Adipose tissue (tissue), 3 donors: ENCODE measurements at regions not wholly inside any gene's neighbourhood (a gene's known extent, or its start where the extent isn't known, plus 50 kb on each side); places are given as distances from the start of the nearest gene placed in this dataset.

Experiments
- H3K27ac ChIP-seq: one replicate; pipeline ENCODE4 v1.5.1; 2013; ENCODE audit warnings: low read depth, low read length
- WGBS, 3 donors: extraction: QIAGEN DNeasy Blood & Tissue Kit; methylation state at CpG; one replicate each; pipeline ENCODE4 v1.1.7; 2013; 5-methylcytosine and 5-hydroxymethylcytosine counted together
- donor health status: healthy with polysubstance abuse.
- donor health status: Bipolar disorder and iron deficiency.
- donor health status: healthy.

DNA sequence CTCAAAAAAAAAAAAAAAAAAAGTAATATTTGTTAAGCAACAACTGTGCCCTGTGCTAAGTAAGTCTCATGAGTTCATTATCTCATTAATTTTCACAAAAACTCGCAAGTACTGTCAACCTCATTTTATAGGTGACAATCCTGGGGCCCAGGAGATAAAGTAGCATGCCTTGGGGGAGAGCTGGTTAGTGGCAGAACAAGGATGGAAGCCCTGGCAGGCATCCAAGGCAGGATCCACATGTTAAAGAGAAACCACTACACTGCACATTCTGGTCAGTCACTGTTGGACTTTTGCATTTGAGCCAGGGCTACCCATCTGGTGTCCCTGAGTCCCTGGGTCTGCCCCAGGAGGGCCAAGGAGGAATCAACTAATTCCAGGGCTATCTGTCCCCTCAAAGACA, 54.6 kb downstream of the ZFP36L2 start:
- no peak overlapping the region for H3K27ac ChIP-seq

DNA sequence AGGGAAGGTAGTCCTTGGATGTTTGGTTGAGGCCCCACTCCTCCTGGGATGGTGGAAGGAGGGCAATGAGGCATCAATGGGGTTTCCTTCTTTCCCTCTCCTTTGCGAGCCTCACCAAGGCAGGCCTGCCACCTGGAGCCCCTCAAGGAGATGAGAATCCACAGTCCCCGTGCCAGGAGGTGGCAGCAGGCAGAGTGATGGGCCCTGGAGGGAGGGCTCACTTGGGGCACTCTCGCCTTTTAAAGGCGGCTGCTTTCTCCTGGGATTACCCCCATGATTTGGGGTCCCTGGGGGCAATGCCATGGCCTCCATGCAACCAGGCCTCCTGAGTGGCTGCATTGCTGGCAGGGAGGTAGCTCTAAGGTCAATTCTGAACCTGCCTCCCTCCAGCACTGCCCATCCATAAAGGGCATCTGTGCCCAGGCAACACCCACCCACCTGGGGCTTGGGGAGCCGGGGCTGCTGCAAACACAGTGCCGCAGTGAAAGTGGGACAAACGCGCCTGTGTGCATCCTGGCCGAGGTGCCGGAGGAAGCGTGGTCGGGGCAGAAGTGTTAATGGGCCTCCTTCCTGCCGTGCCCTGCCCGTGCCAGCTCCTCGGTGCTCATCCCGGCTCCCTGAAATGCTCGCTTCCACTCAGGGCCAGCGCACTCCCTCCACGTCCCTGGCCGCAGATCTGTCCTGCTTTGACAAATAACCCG, 55.9 kb downstream of the ZFP36L2 start:
- H3K27ac ChIP-seq: no peak overlapping the region
- WGBS, 3 donors: 54 to 92% (median 69%) methylated on average over 21 of the region's 21 CpGs

More for the DNA sequence above, 54.6 kb downstream of the ZFP36L2 start:
- 41 to 55% (median 45%) methylated on average over 1 of the region's 1 CpG for WGBS, 3 donors

DNA sequence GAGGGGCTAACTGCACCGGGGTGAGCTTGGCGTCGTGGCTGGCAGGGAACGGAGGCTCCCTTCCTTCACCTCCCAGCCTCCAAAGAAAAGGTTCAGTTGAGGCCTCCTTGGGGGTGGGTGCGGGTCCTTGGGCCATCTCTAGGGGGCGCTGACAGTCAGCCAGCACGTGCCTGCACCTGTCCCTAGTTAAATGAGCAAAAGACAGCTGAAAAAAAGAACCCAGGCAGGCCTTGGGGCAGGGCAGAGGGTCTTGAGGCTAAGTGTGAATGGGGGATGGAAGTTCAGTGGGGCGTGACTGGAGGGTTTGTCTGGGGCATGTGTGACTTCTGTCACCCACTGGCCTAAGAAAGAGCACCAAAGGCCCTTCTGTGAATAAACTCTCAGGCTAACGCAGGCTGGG, 56.4 kb downstream of the ZFP36L2 start:
- 51 to 75% (median 64%) methylated on average over 9 of the region's 9 CpGs for WGBS, 3 donors
- no peak overlapping the region for H3K27ac ChIP-seq

DNA sequence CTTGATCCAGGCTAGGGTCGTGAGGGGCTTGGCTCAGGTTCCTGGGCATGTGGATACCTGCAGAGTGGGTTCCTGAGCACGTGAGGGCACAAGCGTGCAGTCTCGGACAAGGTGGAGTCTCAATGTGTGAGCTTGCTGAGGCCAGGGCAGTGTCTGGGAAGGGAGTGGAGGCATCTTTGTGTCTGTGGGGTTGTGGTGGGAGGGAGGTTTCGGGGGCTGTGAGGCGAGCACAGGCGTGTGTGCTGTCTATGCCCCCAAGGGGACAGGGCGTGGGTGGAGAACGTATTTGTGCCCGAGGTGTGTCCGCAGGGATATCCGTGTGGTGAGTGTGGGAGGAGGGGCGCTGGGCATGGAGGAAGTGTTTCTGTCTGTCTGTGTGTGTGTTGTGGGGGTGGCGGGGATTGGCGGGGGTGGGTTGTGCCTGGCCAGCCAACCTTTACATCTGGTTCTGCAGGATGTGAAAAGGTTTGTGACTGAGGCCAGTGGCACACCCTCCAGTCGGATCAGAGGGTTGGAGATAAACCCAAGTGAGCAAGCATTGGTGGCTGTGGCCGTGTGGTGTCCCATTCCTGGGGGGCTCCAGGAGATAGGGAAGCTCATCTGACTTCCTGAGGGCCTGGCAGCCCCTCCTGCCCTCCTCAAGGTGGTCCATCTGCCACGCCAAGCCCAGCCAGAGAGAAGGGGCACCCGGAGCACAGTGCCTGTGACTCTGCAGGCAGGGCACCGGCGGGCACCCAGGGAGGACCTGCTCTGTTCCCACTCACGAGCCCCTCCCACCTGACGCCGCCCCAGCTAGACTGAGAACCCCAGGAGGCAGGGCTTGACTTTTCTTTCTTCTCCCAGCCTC, 57.1 kb downstream of the ZFP36L2 start:
- WGBS, 3 donors: 38 to 62% (median 57%) methylated on average over 23 to 24 of the region's 24 CpGs

GRCh38 chr2:43168016-43168369, 58.4 kb downstream of the ZFP36L2 start:
- no peak overlapping the region for H3K27ac ChIP-seq
- 97 to 100% (median 100%) methylated on average over 1 of the region's 1 CpG for WGBS, 3 donors

More for the DNA sequence above, 57.1 kb downstream of the ZFP36L2 start:
- H3K27ac ChIP-seq: no peak overlapping the region

DNA sequence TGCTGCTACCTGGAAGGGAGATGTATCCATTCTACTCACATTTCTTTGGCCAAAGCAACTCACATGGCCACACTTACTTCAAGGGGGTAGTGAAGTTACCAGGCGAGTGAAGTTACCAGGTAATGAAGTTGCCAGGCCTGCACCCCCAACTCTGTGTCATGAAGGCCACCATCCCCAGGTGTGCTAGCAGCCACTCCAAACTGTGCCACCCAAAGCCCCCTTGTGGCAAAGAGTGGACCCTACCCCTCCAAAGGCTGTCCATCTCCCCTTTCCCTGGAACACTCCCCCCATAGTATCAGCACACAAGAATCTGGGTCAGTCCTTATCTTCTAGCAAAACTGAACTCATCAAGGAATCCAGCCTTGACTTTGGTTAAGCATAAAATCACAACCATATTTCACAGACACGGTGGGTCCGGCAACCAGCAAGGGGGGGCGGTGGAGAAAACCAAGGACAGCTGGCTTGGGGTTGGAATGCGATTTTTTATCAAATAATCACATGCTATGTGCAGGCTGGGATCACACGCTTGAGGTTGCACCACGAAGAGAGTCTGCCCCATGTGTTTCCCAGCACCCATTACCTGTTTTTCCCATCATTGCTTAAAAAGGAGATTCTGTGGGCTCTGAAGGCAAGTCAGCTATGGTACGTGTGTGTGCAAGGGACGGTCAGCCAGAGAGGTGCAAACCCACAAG, 60.9 kb downstream of the ZFP36L2 start:
- 69 to 87% (median 86%) methylated on average over 9 of the region's 9 CpGs for WGBS, 3 donors

DNA sequence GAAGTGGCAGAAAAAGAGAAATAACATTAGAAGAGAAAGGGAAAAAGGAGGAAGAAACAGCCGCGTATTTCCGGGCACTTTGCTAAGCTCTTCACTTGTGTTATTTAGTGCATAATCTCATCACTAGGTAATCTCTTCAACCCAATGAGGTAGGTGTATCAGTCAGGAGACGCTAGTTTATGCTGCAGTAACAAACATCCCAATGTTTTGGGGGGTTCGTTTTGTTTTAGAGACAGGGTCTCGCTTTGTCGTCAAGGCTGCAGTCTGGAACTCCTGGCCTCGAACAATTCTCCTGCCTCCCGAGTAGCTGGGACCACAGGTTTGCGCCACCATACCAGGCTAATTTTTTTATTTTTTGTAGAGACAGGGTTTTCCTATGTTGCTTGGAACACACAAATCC, 61.7 kb downstream of the ZFP36L2 start:
- 90 to 97% (median 92%) methylated on average over 10 of the region's 10 CpGs for WGBS, 3 donors
- no peak overlapping the region for H3K27ac ChIP-seq

More for the DNA sequence above, 60.9 kb downstream of the ZFP36L2 start:
- no peak overlapping the region for H3K27ac ChIP-seq

DNA sequence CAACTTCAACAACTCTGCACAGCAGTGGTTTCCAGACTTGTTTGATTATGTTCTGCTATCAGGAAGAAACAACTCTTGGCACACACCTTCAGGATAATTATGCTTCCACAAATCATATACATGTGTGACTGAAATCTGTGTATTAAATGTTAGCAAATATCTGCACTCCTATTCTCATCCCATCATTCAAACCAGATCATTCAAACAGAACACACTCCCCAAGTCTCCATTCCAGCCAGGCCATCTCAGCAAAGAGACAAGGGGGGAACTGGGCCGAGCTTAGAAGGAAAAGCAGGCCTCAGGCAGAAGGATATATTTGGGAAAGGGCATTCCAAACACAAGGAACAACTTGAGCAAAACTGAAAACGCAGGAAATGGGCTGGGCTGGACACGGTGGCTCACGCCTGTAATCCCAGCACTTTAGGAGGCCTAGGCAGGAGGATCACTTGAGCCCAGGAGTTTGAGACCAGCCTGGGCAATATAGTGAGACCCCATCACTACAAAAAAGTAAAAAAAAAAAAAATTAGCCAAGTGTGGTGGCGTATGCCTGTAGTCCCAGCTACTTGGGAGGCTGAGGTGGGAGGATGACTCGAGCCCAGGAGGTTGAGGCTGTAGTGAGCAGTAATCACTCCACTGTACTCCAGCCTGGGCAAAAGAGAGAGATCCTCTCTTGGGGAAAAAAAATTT, 62.7 kb downstream of the ZFP36L2 start:
- no peak overlapping the region for H3K27ac ChIP-seq
- 80 to 89% (median 86%) methylated on average over 6 of the region's 6 CpGs for WGBS, 3 donors

- WGBS, 3 donors: 89 to 98% (median 93%) methylated on average over 4 of the region's 4 CpGs
- H3K27ac ChIP-seq: no peak overlapping the region
These were observed 64.0 kb downstream of the ZFP36L2 start for GRCh38 chr2:43162511-43162776.

GRCh38 chr2:43161650-43162510, 64.5 kb downstream of the ZFP36L2 start:
- H3K27ac ChIP-seq: no peak overlapping the region
- WGBS, 3 donors: 29 to 94% (median 90%) methylated on average over 15 of the region's 15 CpGs

- no peak overlapping the region for H3K27ac ChIP-seq
- WGBS, 3 donors: 65 to 90% (median 82%) methylated on average over 5 of the region's 5 CpGs
These were observed 65.6 kb downstream of the ZFP36L2 start for GRCh38 chr2:43160778-43161177.

DNA sequence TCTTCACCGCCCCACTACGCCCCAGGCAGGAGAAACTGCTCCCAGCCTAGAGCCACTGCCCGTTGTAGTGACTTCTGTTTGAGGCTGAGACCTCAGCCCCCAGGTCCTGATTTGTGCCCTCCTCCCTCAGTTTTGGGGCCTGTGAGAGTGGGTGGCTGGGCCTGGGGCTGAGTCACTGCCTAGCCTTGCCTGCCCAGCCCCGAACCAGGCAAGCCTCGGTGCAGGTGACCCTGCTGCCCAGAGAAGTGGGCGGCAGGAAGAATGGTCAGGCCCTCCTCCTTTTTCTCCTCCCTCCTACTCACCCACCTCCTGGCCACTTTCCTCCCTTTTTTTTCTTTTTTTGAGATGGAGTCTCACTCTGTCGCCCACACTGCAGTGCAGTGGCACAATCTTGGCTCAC, 66.6 kb downstream of the ZFP36L2 start:
- 74 to 85% (median 83%) methylated on average over 7 of the region's 7 CpGs for WGBS, 3 donors
- H3K27ac ChIP-seq: no peak overlapping the region

DNA sequence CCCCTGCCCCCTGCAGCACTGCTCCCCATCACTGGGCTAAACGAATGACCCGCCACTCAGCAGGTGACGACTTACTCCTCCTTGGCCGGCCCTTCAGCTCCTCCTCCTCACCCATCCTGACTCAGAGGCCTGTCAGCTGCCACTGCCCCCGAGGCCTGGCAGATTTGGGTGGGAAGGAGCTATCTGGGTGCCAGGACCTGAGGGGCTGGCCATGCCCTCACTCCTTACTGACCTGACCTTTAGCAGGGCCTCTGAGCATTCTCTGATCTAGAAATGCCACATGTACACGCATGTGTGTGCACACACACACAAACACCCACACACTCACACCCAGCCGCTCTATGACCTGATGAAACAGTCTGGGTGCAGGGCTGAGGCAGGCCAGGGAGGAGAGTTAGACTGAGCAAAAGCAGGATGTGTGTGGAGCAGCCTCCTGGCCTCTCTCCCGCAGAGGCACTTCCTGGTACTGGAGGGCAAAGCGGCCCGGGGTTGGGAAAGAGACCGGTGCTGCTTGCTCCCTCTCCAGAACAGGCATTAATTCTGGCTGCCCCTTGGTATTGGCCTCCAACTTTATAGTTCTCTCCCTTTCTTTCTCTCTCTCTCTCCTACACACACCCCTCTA, 68.0 kb downstream of the ZFP36L2 start:
- no peak overlapping the region for H3K27ac ChIP-seq
- WGBS, 3 donors: 30 to 40% (median 36%) methylated on average over 11 of the region's 11 CpGs

DNA sequence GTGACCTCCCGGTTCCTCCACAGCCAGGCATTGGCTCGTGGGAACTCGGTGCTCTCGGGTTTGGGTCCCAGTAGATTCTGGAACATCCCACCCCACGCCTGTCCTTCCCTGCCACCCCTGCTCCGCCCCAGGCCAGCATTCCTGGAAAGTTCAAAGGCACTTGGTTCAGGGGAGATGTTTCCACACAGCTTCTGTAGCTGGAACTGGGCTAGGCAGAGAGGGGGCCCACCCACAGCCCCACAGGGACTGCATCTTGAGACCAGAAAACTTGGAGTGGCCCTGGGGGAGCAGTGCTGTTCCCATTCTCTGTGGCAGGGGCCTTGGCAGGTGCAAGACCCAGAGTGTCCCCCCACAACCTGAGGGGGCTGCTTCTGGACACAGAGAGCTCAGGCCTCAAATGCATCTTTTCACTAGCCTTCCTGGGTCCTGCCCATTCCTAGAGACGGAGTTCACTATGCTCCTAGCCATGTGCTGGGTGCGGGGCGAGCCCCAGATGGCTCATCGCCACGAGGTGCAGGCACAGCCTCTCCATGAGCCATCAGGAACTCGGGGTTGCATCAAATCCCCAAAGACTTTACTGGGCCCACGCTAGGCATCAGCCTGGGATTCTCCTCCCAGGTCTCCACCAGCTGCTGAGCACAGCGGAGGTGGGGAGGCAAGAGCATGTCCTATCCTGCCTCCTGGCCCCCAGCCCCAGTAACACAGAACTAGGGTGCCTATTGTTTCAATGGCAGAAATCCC, 68.7 kb downstream of the ZFP36L2 start:
- 69 to 92% (median 82%) methylated on average over 14 of the region's 14 CpGs for WGBS, 3 donors
- no peak overlapping the region for H3K27ac ChIP-seq

DNA sequence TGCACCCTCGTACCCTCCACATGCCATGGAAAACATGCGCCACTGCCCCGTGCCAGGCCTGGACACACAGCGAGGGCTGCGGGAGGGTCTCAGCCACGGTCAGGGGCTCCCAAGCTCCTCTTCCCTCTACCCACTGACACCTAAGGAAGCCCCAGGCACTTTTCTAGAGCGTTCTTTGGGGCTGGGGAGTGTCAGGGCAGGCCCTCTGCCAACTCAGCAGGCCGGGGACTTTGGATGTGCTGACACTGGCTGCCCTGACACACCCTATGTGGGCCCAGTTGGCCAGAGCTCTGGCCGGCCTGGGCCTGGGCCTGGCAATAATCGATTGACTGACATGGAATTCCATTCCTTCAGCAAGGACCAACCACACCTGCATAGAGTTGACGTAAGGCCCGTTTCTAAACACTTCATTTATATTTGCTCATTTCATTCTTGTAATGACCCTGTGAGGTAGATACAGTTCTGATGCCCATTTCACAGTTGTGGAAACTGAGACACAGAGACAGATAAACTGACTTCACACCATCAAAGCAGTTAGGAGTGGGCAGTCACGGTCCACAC, 70.5 kb downstream of the ZFP36L2 start:
- no peak overlapping the region for H3K27ac ChIP-seq
- WGBS, 3 donors: 86 to 94% (median 90%) methylated on average over 13 of the region's 13 CpGs

DNA sequence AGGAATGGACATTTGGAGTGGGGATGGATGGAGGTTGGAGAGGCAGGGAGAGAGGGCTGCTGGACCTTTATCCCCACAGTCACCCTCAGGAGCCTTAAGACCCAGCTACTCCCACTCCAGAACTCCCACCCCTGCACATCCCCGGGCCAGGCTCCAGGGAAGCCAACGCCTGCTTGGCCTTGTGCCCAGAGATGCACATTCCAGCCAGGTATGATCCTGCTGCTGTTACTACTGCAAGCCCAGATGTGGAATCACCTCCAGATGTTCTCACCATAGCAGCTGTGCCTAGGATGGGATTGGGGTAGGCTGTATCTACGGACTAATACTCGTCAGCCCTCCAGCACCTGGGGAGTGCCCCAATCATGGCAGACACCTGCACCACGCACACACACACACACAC, 71.7 kb downstream of the ZFP36L2 start:
- 75 to 80% (median 78%) methylated on average over 5 of the region's 5 CpGs for WGBS, 3 donors
- no peak overlapping the region for H3K27ac ChIP-seq
